HG02885 (cell line): ENCODE measurements at regions not wholly inside any gene's neighbourhood (a gene's known extent, or its start where the extent isn't known, plus 50 kb on each side); places are given as distances from the start of the nearest gene placed in this dataset.

Experiments used
- ATAC-seq: cut with Tn5 transposase; IDR thresholded peaks from one replicate; pipeline ENCODE4 v1.9.1; 2021; ENCODE audit warnings: mild to moderate bottlenecking; ENCODE audit not compliant: unreplicated experiment, poor library complexity

- ATAC-seq = no peak
These were observed 185.2 kb downstream of the ZFP36L2 start for GRCh38 chr2:43041173-43041591.

DNA sequence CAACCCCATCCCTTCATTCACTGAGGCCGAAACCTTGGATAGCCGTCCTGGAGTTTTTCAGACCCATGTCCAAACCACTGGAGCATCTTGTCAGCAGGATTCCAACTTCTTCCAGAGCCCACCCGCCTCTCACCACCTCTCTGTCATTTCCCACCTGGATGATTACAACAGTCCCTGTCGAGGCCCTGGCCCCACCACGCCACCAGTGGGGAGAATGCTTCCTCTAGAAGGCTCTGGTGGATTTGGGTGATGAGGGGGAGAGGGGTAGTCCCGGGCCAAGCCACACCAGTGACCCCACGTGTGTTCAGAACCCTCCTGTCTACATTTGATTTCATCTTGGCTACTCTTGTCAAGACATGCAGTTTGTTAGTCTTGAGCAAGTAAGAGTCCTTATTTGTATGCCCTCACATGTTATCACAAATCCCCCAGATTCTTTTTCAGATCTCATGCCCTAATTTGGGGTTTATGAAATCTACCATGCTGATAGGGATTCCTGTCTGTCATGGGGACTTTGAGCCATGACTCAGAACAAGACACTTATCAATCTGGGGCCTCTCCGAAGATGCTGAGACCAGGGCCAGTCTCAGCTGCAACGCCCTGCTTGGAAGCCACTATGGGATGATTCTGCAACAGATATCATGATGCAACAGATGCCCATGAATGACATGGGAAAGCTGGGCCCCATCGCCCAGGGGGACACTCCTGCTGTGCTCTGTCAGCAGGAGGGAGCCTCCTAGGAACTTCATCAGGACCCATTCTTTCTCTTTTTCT is 186.1 kb downstream of the ZFP36L2 start:
- ATAC-seq = no peak

GRCh38 chr2:43039376-43040080 is 186.9 kb downstream of the ZFP36L2 start:
- ATAC-seq = no peak

DNA sequence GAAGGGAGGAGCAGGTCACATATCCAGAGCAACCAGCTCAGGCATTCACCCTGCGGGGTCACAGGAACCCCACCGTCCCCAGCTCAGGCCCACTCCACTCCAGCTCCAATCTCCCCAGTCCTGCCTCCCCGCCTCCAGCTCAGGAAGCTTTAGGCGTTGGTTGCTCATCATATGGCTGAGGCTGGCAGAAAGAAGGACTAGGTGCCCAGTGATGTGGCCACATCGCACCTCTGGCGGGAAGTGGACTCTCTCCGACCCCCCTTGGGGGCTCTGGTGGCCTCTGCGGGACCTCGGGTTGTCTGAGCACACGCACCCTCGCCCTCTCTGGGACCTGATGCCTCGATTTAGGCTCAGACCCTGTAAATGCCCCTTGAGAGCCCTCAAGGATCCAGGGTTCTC is 187.7 kb downstream of the ZFP36L2 start:
- no peak for ATAC-seq

DNA sequence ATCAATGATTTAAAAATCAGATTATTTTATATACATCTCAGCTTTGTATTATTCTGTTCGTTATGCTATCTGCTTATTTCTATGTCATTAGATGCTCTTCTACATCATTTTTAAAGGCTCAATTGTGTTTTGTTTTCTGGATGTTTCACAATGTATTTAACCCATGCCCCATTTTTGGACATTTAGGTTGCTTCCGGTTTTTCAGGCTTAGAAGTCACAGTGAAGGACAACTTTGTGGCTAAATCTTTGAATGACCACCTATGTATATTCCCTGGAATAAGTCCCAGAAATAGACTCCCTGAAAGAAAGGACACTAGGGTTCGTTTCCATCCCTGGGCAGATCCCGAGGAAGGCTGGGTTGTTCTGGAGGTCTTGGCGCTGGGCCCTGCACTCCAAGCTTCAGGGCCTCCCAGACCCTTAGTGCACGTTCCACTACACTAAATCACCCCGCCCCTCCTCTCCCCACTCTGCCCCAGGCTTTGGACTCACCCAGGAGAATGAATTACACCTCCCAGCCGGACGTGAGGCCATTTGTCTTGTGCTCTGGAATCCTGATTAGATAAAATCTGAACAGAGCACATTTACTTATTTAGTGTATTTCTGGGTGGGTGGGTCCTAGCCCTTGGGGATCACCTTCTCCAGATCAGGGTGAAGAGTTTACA is 188.2 kb downstream of the ZFP36L2 start:
- no peak for ATAC-seq

- ATAC-seq = no peak
These were observed 190.5 kb downstream of the ZFP36L2 start for GRCh38 chr2:43035922-43036321.

DNA sequence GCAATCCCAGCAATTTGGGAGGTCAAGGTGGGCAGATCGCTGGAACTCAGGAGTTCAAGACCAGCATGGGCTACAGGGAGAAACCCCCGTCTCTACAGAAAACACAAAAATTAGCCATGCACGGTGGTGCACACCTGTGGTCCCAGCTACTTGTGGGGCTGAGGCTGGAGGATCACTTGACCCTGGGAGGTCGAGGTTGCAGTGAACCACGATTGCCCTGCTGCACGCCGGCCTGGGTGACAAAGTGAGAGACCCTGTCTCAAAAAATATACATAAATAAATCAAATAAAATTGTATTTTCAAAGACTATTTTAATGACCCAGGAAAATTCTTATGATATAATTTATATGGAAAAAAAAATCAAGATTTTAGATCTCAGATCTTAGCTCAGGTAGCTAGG is 191.5 kb downstream of the ZFP36L2 start:
- no peak for ATAC-seq

DNA sequence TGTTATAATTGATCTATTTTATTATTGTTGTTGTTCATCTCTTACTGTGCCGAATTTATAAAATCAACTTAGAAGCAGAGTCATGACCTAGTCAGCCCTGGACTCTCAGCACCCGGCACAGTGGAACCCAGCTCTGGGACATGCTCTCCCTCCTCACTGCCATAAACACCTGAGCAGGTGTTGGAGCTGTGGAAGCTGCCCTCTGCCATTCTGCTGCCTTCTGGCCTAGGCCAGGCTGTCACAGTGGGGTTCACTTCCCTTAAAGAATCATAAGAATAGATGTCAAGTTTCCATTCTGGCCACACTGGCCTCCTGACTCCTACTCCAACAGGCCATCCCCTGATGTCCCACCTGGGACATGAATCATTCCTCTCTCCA is 192.2 kb downstream of the ZFP36L2 start:
- ATAC-seq = no peak

- ATAC-seq = no peak
These were observed 192.8 kb downstream of the ZFP36L2 start for GRCh38 chr2:43033466-43034241.

- ATAC-seq = no peak
These were observed 193.5 kb downstream of the ZFP36L2 start for GRCh38 chr2:43033016-43033270.

GRCh38 chr2:43032213-43033015 is 194.0 kb downstream of the ZFP36L2 start:
- ATAC-seq = no peak

DNA sequence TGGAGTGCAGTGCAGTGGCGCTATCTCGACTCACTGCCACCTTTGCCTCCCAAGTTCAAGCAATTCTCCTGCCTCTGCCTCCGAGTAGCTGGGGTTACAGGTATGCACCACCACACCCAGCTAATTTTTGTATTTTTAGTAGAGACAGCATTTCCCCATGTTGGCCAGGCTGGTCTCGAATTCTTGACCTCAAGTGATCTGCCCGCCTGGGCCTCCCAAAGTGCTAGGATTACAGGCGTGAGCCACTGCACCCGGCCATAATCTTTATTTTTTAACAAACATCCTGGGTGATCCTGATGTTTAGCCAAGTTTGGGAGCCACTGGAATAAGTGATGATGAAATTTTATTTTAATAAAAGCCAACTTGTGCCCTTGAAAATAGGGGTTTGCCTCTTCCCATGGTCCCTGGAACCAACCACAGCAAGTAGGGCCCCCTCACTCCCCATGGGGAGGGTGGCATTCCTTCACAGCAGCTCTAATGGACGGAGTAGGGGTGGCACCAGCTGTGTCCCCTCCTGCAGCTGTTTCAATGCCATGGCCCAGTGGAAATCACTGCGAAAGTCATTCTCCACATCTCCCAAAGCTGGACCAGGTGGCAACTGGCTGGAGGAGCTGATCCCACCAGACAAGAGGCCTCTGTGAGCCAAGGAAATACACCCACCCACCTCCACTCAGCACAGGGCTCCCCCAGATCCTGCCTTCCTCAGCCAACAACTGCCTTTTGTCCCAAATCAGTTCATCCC is 194.8 kb downstream of the ZFP36L2 start:
- ATAC-seq = no peak

DNA sequence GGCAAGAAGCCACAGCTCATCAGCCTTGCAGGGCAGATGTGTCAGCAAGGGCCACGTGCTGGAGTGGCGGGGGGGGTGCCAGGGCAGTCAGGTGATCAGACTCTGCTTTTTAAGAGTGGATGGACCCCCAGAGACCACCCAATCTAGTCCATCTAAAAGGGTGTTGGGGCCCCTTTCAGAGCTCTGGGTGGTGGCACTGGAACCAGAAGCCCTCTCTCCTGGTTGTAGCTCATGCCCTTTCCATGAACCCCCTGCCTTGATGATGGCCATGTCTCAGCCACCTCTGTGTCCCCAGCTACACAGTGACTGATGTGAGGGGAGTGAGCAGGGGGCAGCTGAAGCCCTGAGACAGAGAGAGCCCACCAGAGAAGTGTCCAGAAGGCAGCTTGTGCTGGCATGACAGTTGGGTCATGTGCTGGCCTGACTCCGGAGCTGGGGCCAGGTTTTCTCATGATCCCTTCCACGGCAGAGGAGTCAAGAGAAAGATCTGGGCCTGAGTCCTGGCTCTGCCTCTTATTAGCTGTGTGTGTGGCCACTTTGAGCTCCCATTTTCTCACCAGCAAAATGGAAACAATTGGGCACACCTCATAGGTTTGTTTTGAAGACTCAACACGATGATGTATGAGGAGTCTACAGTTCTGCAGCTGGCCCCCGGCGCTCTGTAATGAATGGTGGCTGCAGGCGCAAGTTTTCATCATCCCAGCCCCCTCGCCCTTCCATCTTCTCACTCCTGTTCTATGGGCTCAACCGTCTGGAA is 195.7 kb downstream of the ZFP36L2 start:
- no peak for ATAC-seq

DNA sequence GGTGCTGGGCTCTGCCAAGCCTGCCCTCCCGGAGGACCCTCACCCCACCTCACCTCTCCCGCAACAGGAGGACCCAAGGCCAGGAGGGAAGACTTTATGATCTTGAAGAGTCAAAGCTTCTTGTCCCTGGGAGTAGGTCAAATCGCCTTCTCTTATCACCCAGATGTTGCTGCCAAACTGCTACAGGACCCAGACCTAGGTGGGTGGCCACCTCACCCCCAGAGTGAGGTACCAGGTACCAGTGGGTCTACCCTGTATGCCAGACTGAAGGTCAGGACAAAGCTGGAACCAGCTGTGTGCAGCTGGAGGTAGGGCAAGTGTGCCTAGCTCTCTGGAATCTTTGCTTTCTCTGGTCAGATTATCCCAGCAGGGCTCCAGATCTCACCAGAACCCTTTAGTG is 197.2 kb downstream of the ZFP36L2 start:
- ATAC-seq = no peak

DNA sequence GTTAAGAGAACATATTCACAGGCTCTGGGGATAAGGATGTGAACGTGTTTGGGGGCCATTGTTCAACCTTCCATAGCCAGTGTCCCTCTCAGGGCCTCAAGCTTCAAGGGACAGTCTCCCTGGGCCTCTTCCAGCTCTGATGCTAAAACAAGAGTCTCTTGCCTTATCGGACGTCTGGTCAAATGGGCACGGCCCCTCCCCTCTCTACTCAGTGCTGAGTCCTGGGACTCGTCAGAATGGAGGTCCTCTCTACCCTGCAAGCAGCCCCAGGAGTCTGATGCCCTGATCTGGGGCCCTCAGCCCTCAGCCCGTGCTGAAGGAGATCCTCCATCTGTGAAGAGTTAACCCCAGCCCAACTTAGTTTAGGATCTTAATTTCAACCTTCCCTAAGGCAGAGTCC is 198.2 kb downstream of the ZFP36L2 start:
- no peak for ATAC-seq

DNA sequence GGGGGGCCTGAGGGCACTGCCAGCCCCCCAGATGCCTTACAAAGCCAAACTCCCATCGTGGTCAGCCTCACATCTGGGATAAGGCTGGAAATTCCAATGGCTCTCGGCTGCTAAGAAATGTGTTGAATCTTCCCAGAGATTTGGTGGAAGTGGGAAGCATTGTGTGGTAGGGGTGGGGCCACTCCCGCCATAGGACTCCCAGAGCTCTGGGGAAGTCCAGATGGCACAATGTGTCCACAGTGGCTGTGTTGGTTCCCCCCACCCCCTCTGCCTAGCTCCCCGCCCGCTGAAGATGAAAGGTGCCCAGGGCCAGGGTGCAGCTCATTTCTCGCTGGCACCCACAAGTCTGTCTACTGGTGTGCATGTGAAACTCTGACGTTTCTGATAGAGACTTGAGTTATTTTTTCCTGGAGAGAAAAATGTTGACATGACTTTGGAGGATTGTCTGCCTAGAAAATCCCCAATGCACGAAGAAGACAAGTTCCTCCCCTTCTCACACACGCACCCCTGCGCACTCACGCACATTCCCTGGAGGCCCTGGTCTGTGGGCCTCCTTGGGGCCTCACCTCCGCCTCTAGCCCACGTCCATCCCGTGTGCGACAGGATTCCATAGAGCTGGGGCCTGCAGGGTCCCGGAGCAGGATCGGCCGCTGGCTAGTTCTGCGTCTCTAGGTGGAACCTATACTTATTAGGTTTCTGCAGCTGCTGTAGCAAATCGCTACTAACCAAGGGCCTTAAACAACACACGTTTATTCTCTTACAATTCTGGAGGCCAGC is 199.1 kb downstream of the ZFP36L2 start:
- ATAC-seq = no peak

DNA sequence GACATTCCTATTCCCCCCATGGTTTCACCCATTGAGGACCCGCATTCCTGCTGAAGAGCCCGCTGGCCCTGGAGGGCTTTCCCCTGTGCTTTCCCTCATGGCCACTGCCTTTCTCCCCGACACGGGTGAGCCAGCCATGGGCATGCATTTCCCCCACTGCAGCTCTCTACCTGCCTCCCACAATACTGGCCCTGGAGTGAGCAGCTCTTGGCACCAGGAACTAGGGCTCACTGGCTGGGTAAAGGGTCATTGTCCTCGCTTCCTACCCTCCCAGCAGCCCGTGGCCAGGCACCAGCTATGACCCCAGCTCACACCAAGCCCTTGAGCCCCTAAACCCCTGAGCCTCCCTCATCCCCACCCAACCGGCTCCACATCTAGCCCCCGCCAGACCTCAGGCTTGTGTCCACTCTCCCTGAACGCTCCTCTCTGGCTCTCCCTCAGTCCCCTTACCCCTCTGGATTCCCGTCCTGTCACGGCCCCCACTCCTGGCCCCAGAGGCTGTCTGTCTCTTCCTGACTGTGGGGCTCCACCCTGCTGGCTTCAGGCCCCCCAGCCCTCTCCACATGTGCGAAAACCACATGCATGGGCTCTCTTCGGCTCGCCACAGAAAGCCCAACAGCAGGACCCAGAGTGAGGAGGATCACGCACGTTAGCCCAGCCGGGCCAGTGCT is 199.8 kb downstream of the ZFP36L2 start:
- no peak for ATAC-seq
